Stomach (tissue), 4 donors: ENCODE measurements at regions not wholly inside any gene's neighbourhood (a gene's known extent, or its start where the extent isn't known, plus 50 kb on each side); places are given as distances from the start of the nearest gene placed in this dataset.

ENCODE experiments used
- EP300 ChIP-seq: sonication (generic); formaldehyde crosslinking; IDR thresholded peaks from one replicate; pipeline ENCODE4 v1.6.1; 2017; ENCODE audit warnings: antibody characterized with exemption
- POLR2A ChIP-seq, 4 donors: fragments of 450-650 bp; IDR thresholded peaks; one replicate each; pipeline ENCODE4 v1.6.1; 2016; ENCODE audit warnings: antibody characterized with exemption in 4 of 4, control low read depth in 2 of 4, mild to moderate bottlenecking in 1 of 4, moderate library complexity in 1 of 4
- POLR2AphosphoS5 ChIP-seq, 3 donors: sonication (generic); formaldehyde crosslinking; IDR thresholded peaks; one replicate each; pipeline ENCODE4 v1.6.1; 2016; ENCODE audit warnings: antibody characterized with exemption in 3 of 3
- TF ChIP-seq, protein P1 (sequence below), 7 experiments: fragments of 450-650 bp in 4 of 7; fragments of 200-600 bp in 3 of 7; sonication (generic) in 3 of 7; IDR thresholded peaks; one replicate each; pipeline ENCODE4 v1.5.1; 2016 to 2019; ENCODE audit warnings: antibody characterized with exemption in 7 of 7, control low read depth in 2 of 7, mild to moderate bottlenecking in 1 of 7

DNA sequence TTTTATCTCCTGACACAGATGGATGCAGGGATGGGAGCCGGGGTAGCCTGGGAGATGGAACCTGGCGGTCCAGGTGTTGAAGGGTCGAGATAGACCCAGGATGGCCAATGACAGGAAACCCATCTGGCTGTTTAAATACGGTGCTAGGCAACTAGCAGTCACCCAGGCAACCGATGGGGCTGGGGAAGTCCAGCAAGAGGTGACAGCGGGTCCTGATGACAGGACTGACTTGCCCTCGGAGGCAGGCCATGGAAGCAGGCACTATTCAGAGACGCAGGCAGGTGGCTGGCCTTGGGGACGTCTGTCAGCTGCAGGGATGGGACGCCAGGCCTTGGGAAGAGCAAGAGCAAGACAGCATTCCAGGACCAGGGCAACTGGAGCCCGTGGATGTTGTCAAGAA, 135.4 kb upstream of the RALGAPA2 start:
- TF ChIP-seq, protein P1, sequence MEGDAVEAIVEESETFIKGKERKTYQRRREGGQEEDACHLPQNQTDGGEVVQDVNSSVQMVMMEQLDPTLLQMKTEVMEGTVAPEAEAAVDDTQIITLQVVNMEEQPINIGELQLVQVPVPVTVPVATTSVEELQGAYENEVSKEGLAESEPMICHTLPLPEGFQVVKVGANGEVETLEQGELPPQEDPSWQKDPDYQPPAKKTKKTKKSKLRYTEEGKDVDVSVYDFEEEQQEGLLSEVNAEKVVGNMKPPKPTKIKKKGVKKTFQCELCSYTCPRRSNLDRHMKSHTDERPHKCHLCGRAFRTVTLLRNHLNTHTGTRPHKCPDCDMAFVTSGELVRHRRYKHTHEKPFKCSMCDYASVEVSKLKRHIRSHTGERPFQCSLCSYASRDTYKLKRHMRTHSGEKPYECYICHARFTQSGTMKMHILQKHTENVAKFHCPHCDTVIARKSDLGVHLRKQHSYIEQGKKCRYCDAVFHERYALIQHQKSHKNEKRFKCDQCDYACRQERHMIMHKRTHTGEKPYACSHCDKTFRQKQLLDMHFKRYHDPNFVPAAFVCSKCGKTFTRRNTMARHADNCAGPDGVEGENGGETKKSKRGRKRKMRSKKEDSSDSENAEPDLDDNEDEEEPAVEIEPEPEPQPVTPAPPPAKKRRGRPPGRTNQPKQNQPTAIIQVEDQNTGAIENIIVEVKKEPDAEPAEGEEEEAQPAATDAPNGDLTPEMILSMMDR (IDR thresholded peaks at IDR 0.05): no peak
- no peak for TF ChIP-seq POLR2AphosphoS5 (IDR thresholded peaks at IDR 0.05)
- TF ChIP-seq POLR2A (IDR thresholded peaks at IDR 0.05): no peak
- no peak for TF ChIP-seq EP300
